Endothelial cell (in vitro differentiated cells): ENCODE measurements at regions not wholly inside any gene's neighbourhood (a gene's known extent, or its start where the extent isn't known, plus 50 kb on each side); places are given as distances from the start of the nearest gene placed in this dataset.

Experiments
- DNase-seq: peaks from one replicate; pipeline ENCODE4 v3.0.0; 2021; ENCODE audit warnings: low spot score
- H3K27ac Mint-ChIP-seq: one replicate; pipeline ENCODE4 v1.8.0; 2021; ENCODE audit warnings: mixed read lengths, inconsistent platforms; ENCODE audit not compliant: unreplicated experiment
- H3K27me3 Mint-ChIP-seq: one replicate; pipeline ENCODE4 v1.8.0; 2021; ENCODE audit warnings: mild to moderate bottlenecking, moderate library complexity, mixed read lengths, inconsistent platforms; ENCODE audit not compliant: unreplicated experiment
- H3K36me3 Mint-ChIP-seq: one replicate; pipeline ENCODE4 v1.8.0; 2021; ENCODE audit warnings: mild to moderate bottlenecking, low read depth, mixed read lengths, inconsistent platforms; ENCODE audit not compliant: unreplicated experiment
- H3K4me1 Mint-ChIP-seq: one replicate; pipeline ENCODE4 v1.8.0; 2021; ENCODE audit warnings: mild to moderate bottlenecking, mixed read lengths, inconsistent platforms; ENCODE audit not compliant: unreplicated experiment
- H3K4me3 Mint-ChIP-seq: one replicate; pipeline ENCODE4 v1.8.0; 2021; ENCODE audit warnings: mild to moderate bottlenecking, mixed read lengths, inconsistent platforms; ENCODE audit not compliant: unreplicated experiment
- H3K9me3 Mint-ChIP-seq: one replicate; pipeline ENCODE4 v1.8.0; 2021; ENCODE audit warnings: mixed read lengths, inconsistent platforms; ENCODE audit not compliant: unreplicated experiment
- TF ChIP-seq, protein P1 (sequence below): fragments of 200-600 bp; sonication (generic); IDR thresholded peaks from one replicate; pipeline ENCODE4 v1.5.0; 2021; ENCODE audit warnings: antibody characterized with exemption; ENCODE audit not compliant: unreplicated experiment

- no peak for DNase-seq
- TF ChIP-seq, protein P1, sequence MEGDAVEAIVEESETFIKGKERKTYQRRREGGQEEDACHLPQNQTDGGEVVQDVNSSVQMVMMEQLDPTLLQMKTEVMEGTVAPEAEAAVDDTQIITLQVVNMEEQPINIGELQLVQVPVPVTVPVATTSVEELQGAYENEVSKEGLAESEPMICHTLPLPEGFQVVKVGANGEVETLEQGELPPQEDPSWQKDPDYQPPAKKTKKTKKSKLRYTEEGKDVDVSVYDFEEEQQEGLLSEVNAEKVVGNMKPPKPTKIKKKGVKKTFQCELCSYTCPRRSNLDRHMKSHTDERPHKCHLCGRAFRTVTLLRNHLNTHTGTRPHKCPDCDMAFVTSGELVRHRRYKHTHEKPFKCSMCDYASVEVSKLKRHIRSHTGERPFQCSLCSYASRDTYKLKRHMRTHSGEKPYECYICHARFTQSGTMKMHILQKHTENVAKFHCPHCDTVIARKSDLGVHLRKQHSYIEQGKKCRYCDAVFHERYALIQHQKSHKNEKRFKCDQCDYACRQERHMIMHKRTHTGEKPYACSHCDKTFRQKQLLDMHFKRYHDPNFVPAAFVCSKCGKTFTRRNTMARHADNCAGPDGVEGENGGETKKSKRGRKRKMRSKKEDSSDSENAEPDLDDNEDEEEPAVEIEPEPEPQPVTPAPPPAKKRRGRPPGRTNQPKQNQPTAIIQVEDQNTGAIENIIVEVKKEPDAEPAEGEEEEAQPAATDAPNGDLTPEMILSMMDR = no peak
- Mint-ChIP-seq H3K36me3 (no peaks in the 10 kb centered on the region), H3K27ac (no peak overlapping the region), H3K27me3 (peaks cover 3% of the 10 kb centered on the region), H3K4me3 (no peak overlapping the region), H3K4me1 (no peaks in the 10 kb centered on the region), H3K9me3 (no peaks in the 10 kb centered on the region)
Observed at GRCh38 chr2:185384822-185385560, 353.6 kb upstream of the FSIP2 start.

- H3K9me3 Mint-ChIP-seq = no peaks in the 10 kb centered on the region
- H3K27me3 Mint-ChIP-seq = peaks cover 1% of the 10 kb centered on the region
- H3K36me3 Mint-ChIP-seq = no peaks in the 10 kb centered on the region
- H3K4me3 Mint-ChIP-seq = no peak overlapping the region
- TF ChIP-seq, protein P1 = no peak
- H3K4me1 Mint-ChIP-seq = no peaks in the 10 kb centered on the region
- H3K27ac Mint-ChIP-seq = no peak overlapping the region
- DNase-seq = no peak
Observed at GRCh38 chr2:185388226-185388625, 350.4 kb upstream of the FSIP2 start.

- TF ChIP-seq, protein P1 = no peak
- Mint-ChIP-seq H3K4me1 (no peaks in the 10 kb centered on the region), H3K9me3 (no peaks in the 10 kb centered on the region), H3K27me3 (no peaks in the 10 kb centered on the region), H3K36me3 (no peaks in the 10 kb centered on the region), H3K4me3 (no peak overlapping the region), H3K27ac (no peak overlapping the region)
- no peak for DNase-seq
Observed at GRCh38 chr2:185391543-185391942, 347.1 kb upstream of the FSIP2 start.

DNA sequence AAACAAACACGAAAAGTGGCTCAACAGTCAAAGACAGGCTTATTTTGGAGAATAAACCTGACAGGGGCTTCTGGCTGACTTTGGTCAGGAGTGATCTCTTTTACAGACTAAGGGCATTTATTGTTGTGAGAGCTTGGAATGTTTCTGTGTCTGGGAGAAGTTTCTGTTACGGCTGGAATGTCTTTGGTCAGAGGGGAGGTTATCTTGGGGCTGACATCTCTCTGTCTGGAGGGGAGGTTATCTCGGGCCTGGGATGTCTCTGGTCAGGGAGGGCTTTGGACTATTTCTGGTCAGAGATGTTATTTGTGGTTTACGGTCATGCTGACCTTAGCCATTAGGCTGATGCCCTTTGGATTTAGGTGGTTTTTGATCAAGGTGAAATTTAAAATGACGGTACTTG, 345.5 kb upstream of the FSIP2 start:
- H3K27me3 Mint-ChIP-seq = no peaks in the 10 kb centered on the region
- H3K4me3 Mint-ChIP-seq = no peak overlapping the region
- no peaks in the 10 kb centered on the region for H3K9me3 Mint-ChIP-seq
- TF ChIP-seq, protein P1 = no peak
- no peak overlapping the region for H3K27ac Mint-ChIP-seq
- H3K4me1 Mint-ChIP-seq = no peaks in the 10 kb centered on the region
- no peaks in the 10 kb centered on the region for H3K36me3 Mint-ChIP-seq
- DNase-seq = no peak

DNA sequence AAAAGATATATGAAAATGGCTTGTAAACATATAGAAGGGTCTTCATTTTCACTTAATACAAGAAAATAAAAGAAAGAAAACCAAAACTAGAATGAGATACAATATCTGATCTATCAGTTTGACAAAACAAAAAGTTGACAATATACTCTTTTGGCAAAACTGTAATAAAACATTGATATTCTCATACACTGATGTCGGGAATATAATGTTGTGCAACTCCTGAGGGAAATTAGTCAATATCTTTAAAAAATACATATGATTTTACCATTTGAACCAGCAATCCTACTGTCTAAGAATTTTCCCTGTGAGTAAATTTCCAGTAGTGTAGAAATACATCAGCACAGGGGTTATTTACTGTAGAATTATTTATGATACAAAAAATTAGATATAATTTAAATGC, 336.1 kb upstream of the FSIP2 start:
- DNase-seq = no peak
- H3K9me3 Mint-ChIP-seq = no peaks in the 10 kb centered on the region
- H3K4me1 Mint-ChIP-seq = no peaks in the 10 kb centered on the region
- no peak overlapping the region for H3K4me3 Mint-ChIP-seq
- TF ChIP-seq, protein P1 = no peak
- H3K27me3 Mint-ChIP-seq = no peaks in the 10 kb centered on the region
- no peaks in the 10 kb centered on the region for H3K36me3 Mint-ChIP-seq
- H3K27ac Mint-ChIP-seq = no peak overlapping the region
